Thymus (tissue), 11 donors: ENCODE measurements at regions not wholly inside any gene's neighbourhood (a gene's known extent, or its start where the extent isn't known, plus 50 kb on each side); places are given as distances from the start of the nearest gene placed in this dataset.
A peak's percentile ranks its signal among the peaks of the same experiment; 100 is the strongest.

ENCODE experiments used
- DNase-seq, 9 donors: peaks; one replicate each; pipeline ENCODE4 v3.0.0-alpha.2; 2013; ENCODE audit warnings: low spot score in 9 of 9, low read depth in 6 of 9, missing footprints in 1 of 9
- H3K27ac ChIP-seq, 2 donors: one replicate each; pipeline ENCODE4 v1.5.1; 2013; ENCODE audit warnings: control low read depth in 1 of 2, low read depth in 1 of 2, low read length in 1 of 2, mild to moderate bottlenecking in 1 of 2, moderate library complexity in 1 of 2
- H3K27me3 ChIP-seq, 2 donors: one replicate each; pipeline ENCODE4 v1.5.1; 2013; ENCODE audit warnings: low read length in 1 of 2; ENCODE audit not compliant: control insufficient read depth in 2 of 2, insufficient read depth in 1 of 2
- H3K36me3 ChIP-seq, 2 donors: one replicate each; pipeline ENCODE4 v1.5.1; 2013; ENCODE audit warnings: low read length in 1 of 2, mild to moderate bottlenecking in 1 of 2, moderate library complexity in 1 of 2; ENCODE audit not compliant: control insufficient read depth in 2 of 2, insufficient read depth in 2 of 2
- H3K4me1 ChIP-seq, 2 donors: one replicate each; pipeline ENCODE4 v1.5.1; 2013; ENCODE audit warnings: low read length in 2 of 2; ENCODE audit not compliant: control insufficient read depth in 2 of 2, insufficient read depth in 2 of 2
- H3K4me3 ChIP-seq, 2 donors: one replicate each; pipeline ENCODE4 v1.5.1; 2013; ENCODE audit warnings: low read length in 2 of 2, control low read depth in 1 of 2, mild to moderate bottlenecking in 1 of 2
- H3K9me3 ChIP-seq, 2 donors: one replicate each; pipeline ENCODE4 v1.5.1; 2013; ENCODE audit warnings: low read length in 1 of 2, mild to moderate bottlenecking in 1 of 2; ENCODE audit not compliant: control insufficient read depth in 2 of 2, insufficient read depth in 1 of 2
- WGBS: extraction: QIAGEN DNeasy Blood & Tissue Kit; methylation state at CpG from one replicate; pipeline ENCODE4 v1.1.7; 2013; 5-methylcytosine and 5-hydroxymethylcytosine counted together
- donor health status: healthy.

GRCh38 chr13:50188696-50189095 is 173.5 kb downstream of the KCNRG start:
- H3K27me3 ChIP-seq = no peaks in the 10 kb centered on the region
- no peak overlapping the region for H3K4me3 ChIP-seq
- no peak for DNase-seq
- WGBS = 96% methylated on average over 1 of the region's 1 CpG
- H3K9me3 ChIP-seq = no peaks in the 10 kb centered on the region
- no peaks in the 10 kb centered on the region for H3K36me3 ChIP-seq
- H3K4me1 ChIP-seq = no peaks in the 10 kb centered on the region
- no peak overlapping the region for H3K27ac ChIP-seq

DNA sequence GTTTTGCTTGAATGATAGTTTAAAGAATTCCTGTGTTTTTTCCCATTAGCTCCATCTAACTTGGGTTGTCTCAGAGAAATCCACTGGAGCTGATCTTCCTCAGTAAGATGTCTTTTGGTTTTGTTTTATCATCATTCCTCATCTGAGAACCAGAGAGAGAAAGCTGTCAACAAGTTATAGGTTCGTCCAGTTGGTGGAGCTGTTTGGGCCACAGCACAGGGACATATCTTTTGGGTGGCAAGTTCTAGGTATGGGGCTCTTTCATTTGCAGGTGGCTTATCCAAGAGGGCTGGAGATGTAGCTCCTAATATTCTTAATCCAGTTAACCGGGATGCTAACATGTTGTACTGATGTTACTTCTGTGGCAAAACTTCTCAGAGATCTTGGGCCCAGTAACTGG is 174.2 kb downstream of the KCNRG start:
- Histone ChIP-seq H3K36me3 (no peaks in the 10 kb centered on the region), H3K9me3 (no peaks in the 10 kb centered on the region), H3K4me1 (no peaks in the 10 kb centered on the region), H3K4me3 (no peak overlapping the region), H3K27me3 (no peaks in the 10 kb centered on the region), H3K27ac (no peak overlapping the region)
- WGBS = 96% methylated on average over 2 of the region's 2 CpGs
- peak in 2 of 9 donors; percentile 10 to 36 for DNase-seq

- no peaks in the 10 kb centered on the region for H3K4me1 ChIP-seq
These were observed 175.8 kb downstream of the KCNRG start for GRCh38 chr13:50191004-50191403.

GRCh38 chr13:50192272-50192813 is 177.1 kb downstream of the KCNRG start:
- peaks cover 0 to 3% of the 10 kb centered on the region in 2 donors for H3K9me3 ChIP-seq
- H3K4me3 ChIP-seq = no peak overlapping the region
- no peak for DNase-seq

More at GRCh38 chr13:50191004-50191403, 175.8 kb downstream of the KCNRG start:
- no peaks in the 10 kb centered on the region for H3K9me3 ChIP-seq
- H3K27ac ChIP-seq = no peak overlapping the region
- 96% methylated on average over 1 of the region's 1 CpG for WGBS
- H3K4me3 ChIP-seq = no peak overlapping the region
- DNase-seq = no peak
- no peaks in the 10 kb centered on the region for H3K36me3 ChIP-seq
- no peaks in the 10 kb centered on the region for H3K27me3 ChIP-seq

GRCh38 chr13:50195045-50195444 is 179.8 kb downstream of the KCNRG start:
- Histone ChIP-seq H3K4me1 (no peaks in the 10 kb centered on the region), H3K4me3 (no peak overlapping the region), H3K27me3 (no peaks in the 10 kb centered on the region), H3K36me3 (no peaks in the 10 kb centered on the region), H3K9me3 (peaks cover 0 to 3% of the 10 kb centered on the region in 2 donors), H3K27ac (no peak overlapping the region)
- no peak for DNase-seq
- 73% methylated on average over 4 of the region's 4 CpGs for WGBS

More at GRCh38 chr13:50192272-50192813, 177.1 kb downstream of the KCNRG start:
- 96% methylated on average over 1 of the region's 1 CpG for WGBS
- H3K27me3 ChIP-seq = no peaks in the 10 kb centered on the region
- no peak overlapping the region for H3K27ac ChIP-seq
- H3K4me1 ChIP-seq = no peaks in the 10 kb centered on the region
- no peaks in the 10 kb centered on the region for H3K36me3 ChIP-seq

GRCh38 chr13:50196118-50196517 is 180.9 kb downstream of the KCNRG start:
- H3K4me1 ChIP-seq = no peaks in the 10 kb centered on the region
- 96% methylated on average over 3 of the region's 3 CpGs for WGBS
- no peak overlapping the region for H3K4me3 ChIP-seq
- no peak for DNase-seq
- no peak overlapping the region for H3K27ac ChIP-seq
- H3K27me3 ChIP-seq = no peaks in the 10 kb centered on the region
- no peaks in the 10 kb centered on the region for H3K36me3 ChIP-seq
- H3K9me3 ChIP-seq = peaks cover 0 to 3% of the 10 kb centered on the region in 2 donors

DNA sequence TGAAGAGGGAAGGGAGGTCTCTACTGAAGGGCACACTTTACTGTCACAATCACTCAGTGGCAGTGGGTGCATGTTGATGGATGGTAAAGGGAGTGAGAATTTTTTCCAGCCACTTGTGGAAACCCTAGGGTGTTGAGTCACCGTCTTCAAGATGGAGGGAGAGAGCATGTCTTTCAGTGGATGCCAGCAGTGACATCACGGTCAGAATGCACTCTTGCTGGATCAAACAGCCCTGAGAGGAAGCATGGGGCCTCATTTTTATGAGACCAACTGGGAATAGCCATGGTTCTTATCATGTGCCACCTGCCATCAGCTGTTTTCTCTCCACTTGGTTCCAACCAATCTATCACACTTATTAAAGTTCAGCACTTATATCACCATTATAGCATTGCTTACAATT is 182.5 kb downstream of the KCNRG start:
- 99% methylated on average over 2 of the region's 2 CpGs for WGBS
- no peak for DNase-seq
- Histone ChIP-seq H3K9me3 (peaks cover 0 to 3% of the 10 kb centered on the region in 2 donors), H3K4me1 (no peaks in the 10 kb centered on the region), H3K36me3 (no peaks in the 10 kb centered on the region), H3K27me3 (no peaks in the 10 kb centered on the region), H3K27ac (no peak overlapping the region), H3K4me3 (no peak overlapping the region)

GRCh38 chr13:50198508-50198907 is 183.3 kb downstream of the KCNRG start:
- no peak overlapping the region for H3K27ac ChIP-seq
- no peaks in the 10 kb centered on the region for H3K4me1 ChIP-seq
- no peak overlapping the region for H3K4me3 ChIP-seq
- H3K36me3 ChIP-seq = no peaks in the 10 kb centered on the region
- DNase-seq = no peak
- H3K9me3 ChIP-seq = peaks cover 0 to 3% of the 10 kb centered on the region in 2 donors
- WGBS = 95% methylated on average over 2 of the region's 2 CpGs
- no peaks in the 10 kb centered on the region for H3K27me3 ChIP-seq

GRCh38 chr13:50200569-50200968 is 185.3 kb downstream of the KCNRG start:
- Histone ChIP-seq H3K4me1 (no peaks in the 10 kb centered on the region), H3K27me3 (no peaks in the 10 kb centered on the region), H3K9me3 (peaks cover 0 to 3% of the 10 kb centered on the region in 2 donors), H3K27ac (no peak overlapping the region), H3K36me3 (no peaks in the 10 kb centered on the region), H3K4me3 (no peak overlapping the region)
- WGBS = 95% methylated on average over 3 of the region's 3 CpGs
- no peak for DNase-seq
